GM12874 (cell line): ENCODE measurements at regions not wholly inside any gene's neighbourhood (a gene's known extent, or its start where the extent isn't known, plus 50 kb on each side); places are given as distances from the start of the nearest gene placed in this dataset.
A peak's percentile ranks its signal among the peaks of the same experiment; 100 is the strongest.

Experiments used
- CTCF ChIP-seq: IDR thresholded peaks from 2 replicates; pipeline ENCODE4 v1.5.1; 2011; ENCODE audit warnings: low read depth, mild to moderate bottlenecking, control low read depth, low read length, moderate library complexity; ENCODE audit not compliant: insufficient read depth

GRCh38 chr6:120854583-120854982 lies 479.7 kb downstream of the TBC1D32 start:
- no peak for TF ChIP-seq CTCF

GRCh38 chr6:120853489-120853888 lies 480.8 kb downstream of the TBC1D32 start:
- no peak for TF ChIP-seq CTCF

- TF ChIP-seq CTCF = no peak
Measured at GRCh38 chr6:120852293-120852849, 481.9 kb downstream of the TBC1D32 start.

- TF ChIP-seq CTCF = peak; percentile 52
Measured at GRCh38 chr6:120826253-120826652, 508.0 kb downstream of the TBC1D32 start.

- TF ChIP-seq CTCF = no peak
Measured at GRCh38 chr6:120816794-120817193, 517.5 kb downstream of the TBC1D32 start.

GRCh38 chr6:120805276-120805675 lies 529.0 kb downstream of the TBC1D32 start:
- no peak for TF ChIP-seq CTCF

GRCh38 chr6:120804612-120805011 lies 529.7 kb downstream of the TBC1D32 start:
- no peak for TF ChIP-seq CTCF
